Panc1 (cell line): ENCODE measurements at regions not wholly inside any gene's neighbourhood (a gene's known extent, or its start where the extent isn't known, plus 50 kb on each side); places are given as distances from the start of the nearest gene placed in this dataset.

Source experiments
- ATAC-seq: fragments of 200-7000 bp; cut with Tn5 transposase; 2 replicates; pipeline ENCODE4 v1.9.1; 2020; ENCODE audit warnings: mild to moderate bottlenecking, moderate library complexity
- BruUV-seq: library from RNA; stranded (reverse); fragments of 400-500 nt; replicated peaks from 2 replicates; lab custom pipeline; 2021; lab: Mats Ljungman, UMichigan
- CTCF ChIA-PET: fragments of 300-600 bp; sonication (Branson Sonifier 250); formaldehyde crosslinking; loops from one replicate; lab custom pipeline; 2022; ENCODE audit warnings: antibody characterized with exemption; lab: Charles Lee
- POLR2A ChIA-PET: fragments of 300-600 bp; sonication (Branson Sonifier 250); formaldehyde crosslinking; loops from one replicate; lab custom pipeline; 2022; ENCODE audit warnings: antibody characterized with exemption; lab: Charles Lee
- DNase-seq: peaks from one replicate; pipeline ENCODE4 v3.0.0-alpha.2; 2010; ENCODE audit warnings: low read depth, low spot score
- H3K27ac ChIP-seq: 2 replicates; pipeline ENCODE4 v1.5.1; 2011; ENCODE audit warnings: mild to moderate bottlenecking, low read length, inconsistent platforms
- H3K27me3 ChIP-seq: fragments of 200-500 bp; sonication (Bioruptor generic); 2 replicates; pipeline ENCODE4 v1.6.0; 2014; ENCODE audit warnings: low read length, inconsistent platforms; ENCODE audit not compliant: control insufficient read depth, insufficient read depth
- H3K36me3 ChIP-seq: fragments of 200-500 bp; sonication (Bioruptor generic); 2 replicates; pipeline ENCODE4 v1.5.1; 2014; ENCODE audit warnings: inconsistent platforms, mild to moderate bottlenecking, low read length, moderate library complexity; ENCODE audit not compliant: control insufficient read depth, insufficient read depth
- H3K4me1 ChIP-seq: 2 replicates; pipeline ENCODE4 v1.5.1; 2011; ENCODE audit warnings: inconsistent platforms, mild to moderate bottlenecking, low read length, moderate library complexity; ENCODE audit not compliant: control insufficient read depth, insufficient read depth
- H3K4me3 ChIP-seq, 2 experiments: 2 replicates each; pipeline ENCODE4 v1.5.1; 2011 to 2012; ENCODE audit warnings: low read depth in 2 of 2, low read length in 2 of 2, mild to moderate bottlenecking in 2 of 2, inconsistent platforms in 1 of 2, moderate library complexity in 1 of 2
- H3K9me3 ChIP-seq: fragments of 200-500 bp; sonication (Bioruptor generic); 2 replicates; pipeline ENCODE4 v1.5.1; 2014; ENCODE audit warnings: low read depth, mild to moderate bottlenecking, inconsistent platforms, low read length, moderate library complexity; ENCODE audit not compliant: control insufficient read depth, insufficient read depth
- CTCF ChIP-seq: fragments of 450-650 bp; IDR thresholded peaks from 2 replicates; pipeline ENCODE4 v1.5.1; 2017; ENCODE audit warnings: mild to moderate bottlenecking
- POLR2AphosphoS5 ChIP-seq: IDR thresholded peaks from 2 replicates; pipeline ENCODE4 v1.6.1; 2012; ENCODE audit warnings: mild to moderate bottlenecking, low read depth, low read length, moderate library complexity
- REST ChIP-seq, 2 experiments: IDR thresholded peaks; 2 replicates each; pipeline ENCODE4 v1.6.1; 2011 to 2012; ENCODE audit warnings: low read depth in 2 of 2, control low read depth in 1 of 2, low read length in 1 of 2, mild to moderate bottlenecking in 1 of 2, moderate library complexity in 1 of 2; ENCODE audit not compliant: insufficient read depth in 1 of 2
- SIN3A ChIP-seq: IDR thresholded peaks from 2 replicates; pipeline ENCODE4 v1.6.1; 2012; ENCODE audit warnings: low read depth, mild to moderate bottlenecking, low read length, moderate library complexity, borderline replicate concordance; ENCODE audit not compliant: insufficient read depth
- TCF7L2 ChIP-seq: IDR thresholded peaks from 2 replicates; pipeline ENCODE4 v1.6.1; 2011; ENCODE audit warnings: mild to moderate bottlenecking, low read depth, low read length, inconsistent platforms
- in situ Hi-C: cut with HindIII; loops from 2 replicates; pipeline ENCODE4 v1.10.0; 2016; ENCODE audit warnings: low sequenced_read_pairs, low pct_unique_long_range_greater_than_20kb
- intact Hi-C: fragments of 100-400 bp; cut with micrococcal nuclease; formaldehyde crosslinking; loops from one replicate; pipeline ENCODE4 v1.10.0; 2022; ENCODE audit not compliant: unreplicated experiment

- no peak for TF ChIP-seq POLR2AphosphoS5
- no peak for TF ChIP-seq SIN3A
- TF ChIP-seq CTCF: no peak
- no peak for TF ChIP-seq TCF7L2
- no peak for TF ChIP-seq REST (IDR thresholded peaks at IDR 0.05; ENCODE audit: insufficient read depth in 1 of 2, low read depth in 2 of 2, low read length in 1 of 2)
- in situ Hi-C loops: no loop called here
Observed at GRCh38 chr13:64993514-64994164, 2236.5 kb downstream of the PCDH9 start.

GRCh38 chr13:64992314-64992713 is 2237.8 kb downstream of the PCDH9 start:
- no peak for ATAC-seq

More at GRCh38 chr13:64993514-64994164, 2236.5 kb downstream of the PCDH9 start:
- Histone ChIP-seq H3K4me1 (no peaks in the 10 kb centered on the region), H3K27ac (no peak overlapping the region), H3K27me3 (no peaks in the 10 kb centered on the region), H3K36me3 (no peaks in the 10 kb centered on the region), H3K9me3 (no peaks in the 10 kb centered on the region), H3K4me3 (no peak overlapping the region)
- no peak for ATAC-seq
- intact Hi-C loops: no loop called here
- BruUV-seq: no TSS peak
- no peak for DNase-seq
- CTCF ChIA-PET: no interaction called here
- POLR2A ChIA-PET: no interaction called here

More at GRCh38 chr13:64992314-64992713, 2237.8 kb downstream of the PCDH9 start:
- no peaks in the 10 kb centered on the region for H3K4me1 ChIP-seq
- no peak for TF ChIP-seq CTCF
- no peak for TF ChIP-seq POLR2AphosphoS5
- no peak for TF ChIP-seq REST (IDR thresholded peaks at IDR 0.05; ENCODE audit: insufficient read depth in 1 of 2, low read depth in 2 of 2, low read length in 1 of 2)
- TF ChIP-seq TCF7L2: no peak
- no peak for TF ChIP-seq SIN3A
- no peaks in the 10 kb centered on the region for H3K9me3 ChIP-seq
- CTCF ChIA-PET: no interaction called here
- in situ Hi-C loops (no loop called here), intact Hi-C loops (no loop called here)
- DNase-seq: no peak
- no TSS peak for BruUV-seq
- H3K4me3 ChIP-seq: no peak overlapping the region
- POLR2A ChIA-PET: no interaction called here
- H3K27me3 ChIP-seq: no peaks in the 10 kb centered on the region
- no peak overlapping the region for H3K27ac ChIP-seq
- H3K36me3 ChIP-seq: no peaks in the 10 kb centered on the region
